ENCODE measurements at regions not wholly inside any gene's neighbourhood (a gene's known extent, or its start where the extent isn't known, plus 50 kb on each side); places are given as distances from the start of the nearest gene placed in this dataset.
A peak's percentile ranks its signal among the peaks of the same experiment; 100 is the strongest.

DNA sequence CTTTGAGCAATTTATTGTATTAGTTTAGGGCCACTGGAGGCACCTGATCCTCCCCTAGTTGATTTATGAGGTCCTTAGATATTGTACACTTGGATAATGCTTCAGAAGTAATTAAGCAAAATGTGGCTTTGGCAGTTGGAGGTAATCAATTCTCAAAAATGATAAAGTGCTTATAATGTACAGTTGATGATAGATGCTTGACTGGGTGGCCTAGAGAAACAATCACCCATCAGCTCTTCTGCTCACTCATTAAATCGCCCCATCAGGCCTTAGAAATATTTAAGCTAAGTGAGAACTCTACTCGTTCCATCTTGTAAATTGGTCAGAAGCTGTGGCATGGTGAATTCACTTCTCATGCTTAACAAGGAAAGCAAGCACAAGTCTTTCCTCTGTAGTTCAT lies 349.9 kb downstream of the SAMD5 start:
- H3K27ac Mint-ChIP-seq = no peak overlapping the region
- H3K4me3 ChIP-seq (ENCODE audit: low read length) = no peak overlapping the region
- no peaks in the 10 kb centered on the region for H3K4me1 Mint-ChIP-seq
- H3K36me3 Mint-ChIP-seq = no peaks in the 10 kb centered on the region
- DNase-seq = no peak
- H3K27ac ChIP-seq (ENCODE audit: low read depth, low read length) = no peak overlapping the region
- no peaks in the 10 kb centered on the region for H3K36me3 ChIP-seq (ENCODE audit: insufficient read depth, low read length)
- no peaks in the 10 kb centered on the region for H3K9me3 ChIP-seq (ENCODE audit: low read length)
- CTCF ChIA-PET = no interaction called here
- peaks cover 0 to 6% (median 0%) of the 10 kb centered on the region in 5 donors for H3K9me3 Mint-ChIP-seq
- no peaks in the 10 kb centered on the region for H3K27me3 ChIP-seq (ENCODE audit: insufficient read depth, low read length, poor library complexity, severe bottlenecking)
- no peaks in the 10 kb centered on the region for H3K4me1 ChIP-seq (ENCODE audit: insufficient read depth, low read length)
- no peaks in the 10 kb centered on the region for H3K27me3 Mint-ChIP-seq
- H3K4me3 Mint-ChIP-seq = no peak overlapping the region
- POLR2A ChIA-PET = no interaction called here

DNA sequence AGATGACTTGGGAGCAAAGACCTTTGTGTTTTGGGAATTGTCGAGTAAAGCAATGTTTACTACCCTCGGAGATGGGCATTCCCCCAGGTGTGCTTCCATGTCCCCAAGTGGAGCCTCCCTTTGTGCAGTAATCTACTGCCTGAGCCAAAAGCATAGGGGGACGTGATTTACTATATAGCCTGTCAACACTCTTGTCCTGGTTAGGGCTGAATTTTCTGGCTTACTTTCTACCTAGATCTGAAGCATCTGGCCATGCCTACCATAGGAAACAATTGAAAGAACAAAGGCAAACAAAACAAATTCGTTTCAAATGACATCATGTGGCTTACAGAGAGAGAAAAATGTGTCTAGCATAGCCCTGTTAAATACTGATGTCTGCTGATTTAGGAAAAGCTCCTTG lies 350.6 kb downstream of the SAMD5 start:
- Mint-ChIP-seq H3K9me3 (peaks cover 0 to 6% (median 0%) of the 10 kb centered on the region in 5 donors), H3K4me3 (no peak overlapping the region), H3K27me3 (no peaks in the 10 kb centered on the region), H3K4me1 (no peaks in the 10 kb centered on the region), H3K27ac (no peak overlapping the region), H3K36me3 (no peaks in the 10 kb centered on the region)
- DNase-seq = no peak
- POLR2A ChIA-PET = no interaction called here
- H3K9me3 ChIP-seq (ENCODE audit: low read length) = no peaks in the 10 kb centered on the region
- H3K4me3 ChIP-seq (ENCODE audit: low read length) = no peak overlapping the region
- no peaks in the 10 kb centered on the region for H3K4me1 ChIP-seq (ENCODE audit: insufficient read depth, low read length)
- no peaks in the 10 kb centered on the region for H3K36me3 ChIP-seq (ENCODE audit: insufficient read depth, low read length)
- CTCF ChIA-PET = no interaction called here
- no peaks in the 10 kb centered on the region for H3K27me3 ChIP-seq (ENCODE audit: insufficient read depth, low read length, poor library complexity, severe bottlenecking)
- H3K27ac ChIP-seq (ENCODE audit: low read depth, low read length) = no peak overlapping the region

DNA sequence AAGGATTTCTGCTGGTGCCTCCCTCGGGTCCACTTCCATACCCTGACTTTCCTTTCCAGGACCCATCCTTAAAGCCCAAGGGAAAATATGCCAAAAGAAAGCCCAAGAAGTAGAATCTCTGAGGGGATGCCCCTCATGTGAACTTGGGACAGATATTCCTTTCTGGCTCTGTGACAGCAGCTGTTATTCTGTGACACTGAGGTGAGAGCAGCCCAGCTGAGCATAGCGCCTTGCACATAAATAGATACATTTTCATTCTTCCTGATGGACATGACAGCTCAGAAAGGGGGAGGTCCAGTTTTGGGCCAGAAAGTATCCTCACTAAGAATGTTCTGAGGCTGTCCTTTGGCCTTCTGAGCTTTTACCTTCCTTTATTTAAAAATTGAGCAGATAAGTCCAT lies 353.2 kb downstream of the SAMD5 start:
- no peaks in the 10 kb centered on the region for H3K27me3 Mint-ChIP-seq
- DNase-seq = no peak
- ChIA-PET CTCF (no interaction called here), POLR2A (no interaction called here)
- H3K4me1 Mint-ChIP-seq = no peaks in the 10 kb centered on the region
- Histone ChIP-seq H3K4me3 (ENCODE audit: low read length) (no peak overlapping the region), H3K27ac (ENCODE audit: low read depth, low read length) (no peak overlapping the region), H3K4me1 (ENCODE audit: insufficient read depth, low read length) (no peaks in the 10 kb centered on the region), H3K36me3 (ENCODE audit: insufficient read depth, low read length) (no peaks in the 10 kb centered on the region), H3K27me3 (ENCODE audit: insufficient read depth, low read length, poor library complexity, severe bottlenecking) (no peaks in the 10 kb centered on the region), H3K9me3 (ENCODE audit: low read length) (no peaks in the 10 kb centered on the region)
- H3K27ac Mint-ChIP-seq = peak overlapping the region in 1 of 8 donors; percentile 29
- H3K4me3 Mint-ChIP-seq = no peak overlapping the region
- no peaks in the 10 kb centered on the region for H3K36me3 Mint-ChIP-seq
- peaks cover 0 to 6% (median 0%) of the 10 kb centered on the region in 5 donors for H3K9me3 Mint-ChIP-seq

DNA sequence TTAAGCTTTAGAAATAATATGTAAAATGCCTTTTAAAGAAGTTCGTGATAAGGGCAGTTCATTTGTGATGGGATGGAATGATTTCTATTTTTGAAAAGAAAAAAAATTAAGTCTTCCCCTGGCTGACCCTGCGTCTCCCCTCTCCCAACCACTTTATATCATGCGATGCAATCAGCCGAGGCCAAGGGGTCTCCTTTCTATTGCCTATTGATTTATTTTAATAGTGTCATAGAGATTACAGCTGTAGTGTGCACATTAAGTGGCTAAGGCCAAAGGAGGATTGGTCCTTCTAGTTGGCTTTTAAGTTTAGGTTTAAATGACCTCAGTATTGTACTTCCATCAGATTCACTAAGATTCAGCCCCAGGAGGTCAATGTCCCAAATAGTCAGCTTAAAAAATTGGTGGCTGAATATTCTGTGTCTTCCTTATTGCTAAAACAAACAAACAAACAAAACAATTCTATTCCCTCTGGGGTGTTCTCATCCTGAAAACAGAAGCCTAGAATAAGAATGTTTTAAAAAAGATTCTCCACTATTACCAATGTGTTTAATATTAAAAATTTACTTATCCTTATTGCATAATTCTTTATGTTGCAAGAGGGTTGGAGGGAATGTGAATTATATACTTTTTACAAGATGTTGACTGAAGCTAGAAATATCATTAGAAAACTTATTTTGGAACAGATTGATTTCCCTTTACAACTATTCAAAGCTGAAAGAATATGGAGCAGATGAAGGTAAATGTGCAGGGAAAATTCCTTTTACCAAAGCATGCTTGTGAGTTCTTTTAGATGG lies 359.1 kb downstream of the SAMD5 start:
- Histone ChIP-seq H3K36me3 (ENCODE audit: insufficient read depth, low read length) (no peaks in the 10 kb centered on the region), H3K4me3 (ENCODE audit: low read length) (no peak overlapping the region), H3K27me3 (ENCODE audit: insufficient read depth, low read length, poor library complexity, severe bottlenecking) (no peaks in the 10 kb centered on the region), H3K27ac (ENCODE audit: low read depth, low read length) (no peak overlapping the region), H3K9me3 (ENCODE audit: low read length) (no peaks in the 10 kb centered on the region), H3K4me1 (ENCODE audit: insufficient read depth, low read length) (no peaks in the 10 kb centered on the region)
- Mint-ChIP-seq H3K4me3 (no peak overlapping the region), H3K9me3 (peaks cover 0 to 2% (median 0%) of the 10 kb centered on the region in 5 donors), H3K4me1 (no peaks in the 10 kb centered on the region), H3K36me3 (no peaks in the 10 kb centered on the region), H3K27ac (no peak overlapping the region), H3K27me3 (peaks cover 0 to 1% of the 10 kb centered on the region in 2 donors)
- no peak for DNase-seq
- POLR2A ChIA-PET = no interaction called here
- CTCF ChIA-PET = interaction anchor here (0.8 kb wide), 1 partner anchor 10 kb away, joined by 3 read pairs; no protein-coding TSS in a partner anchor

DNA sequence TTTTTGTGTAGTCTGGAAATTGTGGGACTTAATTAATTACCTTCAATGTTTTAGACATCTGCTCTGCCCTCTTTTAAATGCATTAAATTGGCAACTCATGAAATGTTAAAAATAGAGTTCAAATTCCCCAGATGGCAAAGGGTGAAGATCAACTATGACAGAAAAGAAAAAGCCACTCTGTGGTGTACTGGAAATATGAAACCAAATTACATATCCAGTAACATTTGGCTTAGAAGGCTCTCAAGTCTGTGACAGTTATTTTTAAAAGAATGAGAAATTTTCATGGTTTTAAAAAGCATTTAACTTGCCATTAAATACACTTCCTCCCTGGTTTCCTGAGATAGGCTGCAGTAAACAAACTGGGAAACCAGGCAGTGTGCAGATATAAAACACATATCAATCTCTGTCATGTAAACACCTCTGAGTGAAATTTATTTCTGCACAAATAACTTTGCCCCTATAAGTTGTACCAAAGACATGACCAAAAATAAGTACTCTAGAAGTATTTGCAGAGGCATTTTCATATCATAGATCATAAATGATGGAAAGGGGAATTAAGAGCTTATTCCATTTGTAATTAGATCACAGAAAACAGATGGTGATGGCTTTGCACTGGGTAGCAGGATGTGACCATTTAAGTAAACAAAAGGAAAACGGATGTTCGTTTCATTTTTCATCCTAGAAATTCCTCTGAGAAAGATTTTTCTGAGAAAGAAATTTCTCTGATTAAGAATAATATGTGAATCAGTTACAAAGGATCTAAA lies 360.1 kb downstream of the SAMD5 start:
- no peak overlapping the region for H3K4me3 Mint-ChIP-seq
- Histone ChIP-seq H3K27me3 (ENCODE audit: insufficient read depth, low read length, poor library complexity, severe bottlenecking) (no peaks in the 10 kb centered on the region), H3K4me1 (ENCODE audit: insufficient read depth, low read length) (no peaks in the 10 kb centered on the region), H3K27ac (ENCODE audit: low read depth, low read length) (no peak overlapping the region), H3K36me3 (ENCODE audit: insufficient read depth, low read length) (no peaks in the 10 kb centered on the region), H3K4me3 (ENCODE audit: low read length) (no peak overlapping the region), H3K9me3 (ENCODE audit: low read length) (no peaks in the 10 kb centered on the region)
- H3K36me3 Mint-ChIP-seq = no peaks in the 10 kb centered on the region
- peaks cover 0 to 1% of the 10 kb centered on the region in 2 donors for H3K27me3 Mint-ChIP-seq
- DNase-seq = no peak
- H3K27ac Mint-ChIP-seq = no peak overlapping the region
- no peaks in the 10 kb centered on the region for H3K4me1 Mint-ChIP-seq
- peaks cover 0 to 2% (median 0%) of the 10 kb centered on the region in 5 donors for H3K9me3 Mint-ChIP-seq
- ChIA-PET POLR2A (no interaction called here), CTCF (no interaction called here)

DNA sequence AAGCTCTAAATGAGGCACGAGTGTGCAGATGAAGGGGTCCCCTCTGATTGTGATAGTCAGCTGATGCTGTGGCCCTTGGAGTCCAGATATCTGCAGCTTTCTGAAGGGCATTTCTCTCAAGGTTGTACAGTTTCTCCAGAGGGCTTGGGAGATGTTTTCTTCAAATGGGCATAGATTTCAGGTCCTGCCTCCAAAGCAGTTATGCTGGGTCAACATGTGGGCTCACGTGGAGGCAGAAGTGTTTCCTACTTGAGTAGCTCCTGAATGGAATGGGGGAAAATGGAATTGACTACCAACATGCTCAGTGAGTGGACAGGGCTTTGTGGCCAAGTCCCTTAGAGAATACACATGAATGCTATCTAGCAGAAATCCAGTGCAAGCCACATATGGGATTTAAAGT lies 360.7 kb downstream of the SAMD5 start:
- H3K27ac Mint-ChIP-seq = no peak overlapping the region
- Histone ChIP-seq H3K9me3 (ENCODE audit: low read length) (no peaks in the 10 kb centered on the region), H3K4me1 (ENCODE audit: insufficient read depth, low read length) (no peaks in the 10 kb centered on the region), H3K4me3 (ENCODE audit: low read length) (no peak overlapping the region), H3K27ac (ENCODE audit: low read depth, low read length) (no peak overlapping the region), H3K27me3 (ENCODE audit: insufficient read depth, low read length, poor library complexity, severe bottlenecking) (no peaks in the 10 kb centered on the region), H3K36me3 (ENCODE audit: insufficient read depth, low read length) (no peaks in the 10 kb centered on the region)
- peaks cover 0 to 1% of the 10 kb centered on the region in 2 donors for H3K27me3 Mint-ChIP-seq
- no peak for DNase-seq
- POLR2A ChIA-PET = no interaction called here
- no peaks in the 10 kb centered on the region for H3K36me3 Mint-ChIP-seq
- no peaks in the 10 kb centered on the region for H3K4me1 Mint-ChIP-seq
- no peak overlapping the region for H3K4me3 Mint-ChIP-seq
- peaks cover 0 to 2% (median 0%) of the 10 kb centered on the region in 5 donors for H3K9me3 Mint-ChIP-seq
- CTCF ChIA-PET = no interaction called here

DNA sequence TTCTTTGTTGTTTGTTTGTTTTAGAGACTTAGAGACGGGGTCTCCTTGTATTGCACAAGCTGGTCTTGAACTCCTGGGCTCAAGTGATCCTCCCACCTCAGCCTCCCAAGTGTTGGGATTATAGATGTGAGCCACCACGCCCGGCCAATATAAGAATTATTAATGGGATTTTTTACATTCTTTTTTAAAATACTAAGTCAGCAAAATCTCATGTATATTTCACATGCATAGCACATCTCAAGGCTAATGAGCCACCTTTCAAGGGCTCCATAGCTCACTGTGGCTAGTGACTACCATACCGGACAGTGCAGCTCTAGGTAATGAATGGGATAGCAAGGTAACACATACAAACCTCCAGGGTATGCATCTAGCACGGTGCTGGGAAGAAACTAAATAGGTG lies 361.4 kb downstream of the SAMD5 start:
- H3K4me1 ChIP-seq (ENCODE audit: insufficient read depth, low read length) = no peaks in the 10 kb centered on the region
- Mint-ChIP-seq H3K27me3 (peaks cover 0 to 1% of the 10 kb centered on the region in 2 donors), H3K4me1 (no peaks in the 10 kb centered on the region), H3K27ac (no peak overlapping the region), H3K9me3 (peaks cover 0 to 2% (median 0%) of the 10 kb centered on the region in 5 donors), H3K36me3 (no peaks in the 10 kb centered on the region), H3K4me3 (no peak overlapping the region)
- ChIA-PET CTCF (no interaction called here), POLR2A (no interaction called here)
- DNase-seq = no peak
- H3K27ac ChIP-seq (ENCODE audit: low read depth, low read length) = no peak overlapping the region
- no peaks in the 10 kb centered on the region for H3K27me3 ChIP-seq (ENCODE audit: insufficient read depth, low read length, poor library complexity, severe bottlenecking)
- H3K9me3 ChIP-seq (ENCODE audit: low read length) = no peaks in the 10 kb centered on the region
- no peak overlapping the region for H3K4me3 ChIP-seq (ENCODE audit: low read length)
- no peaks in the 10 kb centered on the region for H3K36me3 ChIP-seq (ENCODE audit: insufficient read depth, low read length)

DNA sequence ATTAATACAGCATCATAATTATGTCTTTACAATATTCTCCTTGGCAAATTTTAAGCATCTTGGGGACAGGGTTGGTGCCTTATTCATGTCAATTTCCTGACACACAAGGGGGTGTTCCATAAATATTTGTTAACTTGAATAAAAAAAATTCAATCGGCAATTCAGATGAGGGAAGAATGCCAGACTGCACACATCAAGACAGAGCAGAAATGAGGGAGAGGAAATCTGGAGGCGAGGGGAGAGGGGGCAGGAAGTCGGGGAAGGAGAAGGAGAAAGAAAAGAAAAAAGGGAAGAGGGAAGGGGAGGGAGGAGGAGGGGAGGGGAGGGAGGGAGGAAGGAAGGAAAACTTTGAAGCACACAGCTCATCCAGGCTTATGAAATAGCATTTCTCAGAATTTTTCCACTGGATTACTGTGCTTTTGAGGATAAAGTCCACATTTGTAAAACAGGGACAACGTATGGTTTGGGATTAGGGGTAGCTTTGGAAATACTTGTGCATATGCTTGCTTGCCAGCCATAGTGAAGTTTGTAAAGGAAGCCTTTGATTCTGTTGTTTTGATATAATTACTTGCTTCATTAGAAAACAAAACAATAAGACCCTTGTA lies 362.1 kb downstream of the SAMD5 start:
- Histone ChIP-seq H3K36me3 (ENCODE audit: insufficient read depth, low read length) (no peaks in the 10 kb centered on the region), H3K27ac (ENCODE audit: low read depth, low read length) (no peak overlapping the region), H3K4me3 (ENCODE audit: low read length) (no peak overlapping the region), H3K27me3 (ENCODE audit: insufficient read depth, low read length, poor library complexity, severe bottlenecking) (no peaks in the 10 kb centered on the region), H3K9me3 (ENCODE audit: low read length) (no peaks in the 10 kb centered on the region), H3K4me1 (ENCODE audit: insufficient read depth, low read length) (no peaks in the 10 kb centered on the region)
- Mint-ChIP-seq H3K4me3 (no peak overlapping the region), H3K9me3 (peaks cover 0 to 2% (median 0%) of the 10 kb centered on the region in 5 donors), H3K36me3 (no peaks in the 10 kb centered on the region), H3K27me3 (peaks cover 0 to 1% of the 10 kb centered on the region in 2 donors), H3K4me1 (no peaks in the 10 kb centered on the region), H3K27ac (no peak overlapping the region)
- POLR2A ChIA-PET = no interaction called here
- CTCF ChIA-PET = no interaction called here
- no peak for DNase-seq

Data from CD8-positive, alpha-beta memory T cell (primary cell).